ENCODE measurements at regions not wholly inside any gene's neighbourhood (a gene's known extent, or its start where the extent isn't known, plus 50 kb on each side); places are given as distances from the start of the nearest gene placed in this dataset.

GRCh38 chr4:19329631-19330030 is 922.1 kb upstream of the SLIT2 start:
- Histone ChIP-seq H3K4me1 (no peaks in the 10 kb centered on the region), H3K27ac (no peak overlapping the region), H3K27me3 (no peaks in the 10 kb centered on the region), H3K36me3 (no peaks in the 10 kb centered on the region), H3K4me3 (no peak overlapping the region), H3K9me3 (no peaks in the 10 kb centered on the region)
- DNase-seq: no peak
- TF ChIP-seq EP300 (IDR thresholded peaks at IDR 0.05; ENCODE audit: low read depth): no peak
- TF ChIP-seq POLR2A (IDR thresholded peaks at IDR 0.05): no peak
- no peak for TF ChIP-seq CTCF (IDR thresholded peaks at IDR 0.05)
- no peak for TF ChIP-seq POLR2AphosphoS5 (IDR thresholded peaks at IDR 0.05)
- intact Hi-C loops (cut with DNase I; ENCODE audit: low total_unique reads) (no loop called here), in situ Hi-C loops (cut with MboI; ENCODE audit: low pct_ligation_motif_present in 1 of 4, low pct_unique_long_range_greater_than_20kb in 1 of 4, low sequenced_read_pairs in 3 of 4) (no loop called here)
- 40 to 58% methylated on average over 1 of the region's 1 CpG for WGBS, 2 donors (ENCODE audit: low coverage in 1 of 2)

- in situ Hi-C loops (cut with MboI; ENCODE audit: low pct_ligation_motif_present in 1 of 4, low pct_unique_long_range_greater_than_20kb in 1 of 4, low sequenced_read_pairs in 3 of 4) (no loop called here), intact Hi-C loops (cut with DNase I; ENCODE audit: low total_unique reads) (no loop called here)
- Histone ChIP-seq H3K27ac (no peak overlapping the region), H3K4me1 (no peaks in the 10 kb centered on the region), H3K4me3 (no peak overlapping the region), H3K36me3 (no peaks in the 10 kb centered on the region), H3K27me3 (no peaks in the 10 kb centered on the region), H3K9me3 (no peaks in the 10 kb centered on the region)
- WGBS, 2 donors (ENCODE audit: low coverage in 1 of 2): 86 to 100% methylated on average over 3 to 4 of the region's 4 CpGs
- no peak for DNase-seq
- TF ChIP-seq POLR2A (IDR thresholded peaks at IDR 0.05) (no peak), POLR2AphosphoS5 (IDR thresholded peaks at IDR 0.05) (no peak), EP300 (IDR thresholded peaks at IDR 0.05; ENCODE audit: low read depth) (no peak), CTCF (IDR thresholded peaks at IDR 0.05) (no peak)
Measured at GRCh38 chr4:19329077-19329476, 922.6 kb upstream of the SLIT2 start.

- Histone ChIP-seq H3K4me3 (no peak overlapping the region), H3K27me3 (no peaks in the 10 kb centered on the region), H3K9me3 (no peaks in the 10 kb centered on the region), H3K4me1 (no peaks in the 10 kb centered on the region), H3K27ac (no peak overlapping the region), H3K36me3 (no peaks in the 10 kb centered on the region)
- TF ChIP-seq POLR2AphosphoS5 (IDR thresholded peaks at IDR 0.05) (no peak), EP300 (IDR thresholded peaks at IDR 0.05; ENCODE audit: low read depth) (no peak), POLR2A (IDR thresholded peaks at IDR 0.05) (no peak), CTCF (IDR thresholded peaks at IDR 0.05) (no peak)
- intact Hi-C loops (cut with DNase I; ENCODE audit: low total_unique reads): no loop called here
- in situ Hi-C loops (cut with MboI; ENCODE audit: low pct_ligation_motif_present in 1 of 4, low pct_unique_long_range_greater_than_20kb in 1 of 4, low sequenced_read_pairs in 3 of 4): no loop called here
- WGBS, 2 donors (ENCODE audit: low coverage in 1 of 2): 86 to 100% methylated on average over 1 of the region's 1 CpG
- DNase-seq: no peak
Measured at GRCh38 chr4:19327364-19327763, 924.3 kb upstream of the SLIT2 start.

- no peaks in the 10 kb centered on the region for H3K9me3 ChIP-seq
- H3K4me1 ChIP-seq: no peaks in the 10 kb centered on the region
- TF ChIP-seq POLR2AphosphoS5 (IDR thresholded peaks at IDR 0.05): no peak
- no peak for TF ChIP-seq EP300 (IDR thresholded peaks at IDR 0.05; ENCODE audit: low read depth)
- TF ChIP-seq POLR2A (IDR thresholded peaks at IDR 0.05): no peak
- no peak for TF ChIP-seq CTCF (IDR thresholded peaks at IDR 0.05)
- H3K4me3 ChIP-seq: no peak overlapping the region
- H3K36me3 ChIP-seq: no peaks in the 10 kb centered on the region
- H3K27me3 ChIP-seq: no peaks in the 10 kb centered on the region
- in situ Hi-C loops (cut with MboI; ENCODE audit: low pct_ligation_motif_present in 1 of 4, low pct_unique_long_range_greater_than_20kb in 1 of 4, low sequenced_read_pairs in 3 of 4) (no loop called here), intact Hi-C loops (cut with DNase I; ENCODE audit: low total_unique reads) (no loop called here)
- DNase-seq: no peak
- H3K27ac ChIP-seq: no peak overlapping the region
Measured at GRCh38 chr4:19324184-19324583, 927.5 kb upstream of the SLIT2 start.

All from transverse colon (tissue), 4 donors.